ENCODE measurements at regions not wholly inside any gene's neighbourhood (a gene's known extent, or its start where the extent isn't known, plus 50 kb on each side); places are given as distances from the start of the nearest gene placed in this dataset.

DNA sequence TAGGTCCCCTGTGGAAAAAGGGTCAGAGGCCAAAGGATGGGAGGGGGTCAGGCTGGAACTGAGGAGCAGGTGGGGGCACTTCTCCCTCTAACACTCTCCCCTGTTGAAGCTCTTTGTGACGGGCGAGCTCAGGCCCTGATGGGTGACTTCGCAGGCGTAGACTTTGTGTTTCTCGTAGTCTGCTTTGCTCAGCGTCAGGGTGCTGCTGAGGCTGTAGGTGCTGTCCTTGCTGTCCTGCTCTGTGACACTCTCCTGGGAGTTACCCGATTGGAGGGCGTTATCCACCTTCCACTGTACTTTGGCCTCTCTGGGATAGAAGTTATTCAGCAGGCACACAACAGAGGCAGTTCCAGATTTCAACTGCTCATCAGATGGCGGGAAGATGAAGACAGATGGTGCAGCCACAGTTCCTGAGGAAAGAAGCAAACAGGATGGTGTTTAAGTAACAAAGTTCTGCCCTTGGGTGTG is 165.8 kb downstream of the RPIA start:
- no peak overlapping the region for H3K27ac ChIP-seq (ENCODE audit: low read depth, low read length)
- H3K4me1 ChIP-seq (ENCODE audit: control insufficient read depth in 5 of 5, insufficient read depth in 5 of 5, low read length in 5 of 5): peaks cover 0 to 7% (median 6%) of the 10 kb centered on the region in 5 donors
- no peaks in the 10 kb centered on the region for H3K9me3 ChIP-seq (ENCODE audit: control insufficient read depth in 5 of 5, low read length in 5 of 5)
- no peak overlapping the region for H3K4me3 ChIP-seq (ENCODE audit: low read depth in 1 of 5, low read length in 5 of 5)
- no peak overlapping the region for H3K9ac ChIP-seq (ENCODE audit: low read length in 5 of 5)
- H3K27me3 ChIP-seq (ENCODE audit: control insufficient read depth in 5 of 5, insufficient read depth in 4 of 5, low read length in 5 of 5): no peaks in the 10 kb centered on the region
- no peaks in the 10 kb centered on the region for H3K36me3 ChIP-seq (ENCODE audit: control insufficient read depth in 5 of 5, insufficient read depth in 5 of 5, low read length in 5 of 5)

DNA sequence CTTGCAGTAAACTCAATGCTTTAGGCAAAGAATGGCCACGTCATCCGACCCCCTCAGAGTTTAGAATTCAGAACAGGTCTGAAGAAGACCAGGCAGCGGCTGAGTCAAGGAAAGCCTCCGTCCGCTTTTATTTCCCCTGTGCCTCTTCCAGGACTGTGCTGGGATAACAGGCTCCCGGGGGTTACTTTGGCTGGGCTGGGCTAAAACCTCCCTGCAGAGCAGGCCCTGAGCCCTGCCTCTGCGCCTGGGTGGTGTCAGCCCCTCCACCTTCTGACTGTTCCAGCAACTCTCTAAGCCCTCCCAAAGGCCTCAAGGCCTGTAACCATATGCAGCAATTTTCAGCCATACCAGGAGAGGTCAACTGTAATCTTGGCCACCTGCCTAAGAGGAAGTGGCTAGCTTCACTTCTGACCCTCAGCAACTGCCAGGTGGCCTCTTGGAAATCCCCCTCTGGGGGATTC is 166.5 kb downstream of the RPIA start:
- Histone ChIP-seq H3K9me3 (ENCODE audit: control insufficient read depth in 5 of 5, low read length in 5 of 5) (no peaks in the 10 kb centered on the region), H3K36me3 (ENCODE audit: control insufficient read depth in 5 of 5, insufficient read depth in 5 of 5, low read length in 5 of 5) (no peaks in the 10 kb centered on the region), H3K27me3 (ENCODE audit: control insufficient read depth in 5 of 5, insufficient read depth in 4 of 5, low read length in 5 of 5) (no peaks in the 10 kb centered on the region), H3K4me1 (ENCODE audit: control insufficient read depth in 5 of 5, insufficient read depth in 5 of 5, low read length in 5 of 5) (peaks cover 0 to 7% (median 6%) of the 10 kb centered on the region in 5 donors), H3K27ac (ENCODE audit: low read depth, low read length) (no peak overlapping the region), H3K4me3 (ENCODE audit: low read depth in 1 of 5, low read length in 5 of 5) (no peak overlapping the region), H3K9ac (ENCODE audit: low read length in 5 of 5) (no peak overlapping the region)

DNA sequence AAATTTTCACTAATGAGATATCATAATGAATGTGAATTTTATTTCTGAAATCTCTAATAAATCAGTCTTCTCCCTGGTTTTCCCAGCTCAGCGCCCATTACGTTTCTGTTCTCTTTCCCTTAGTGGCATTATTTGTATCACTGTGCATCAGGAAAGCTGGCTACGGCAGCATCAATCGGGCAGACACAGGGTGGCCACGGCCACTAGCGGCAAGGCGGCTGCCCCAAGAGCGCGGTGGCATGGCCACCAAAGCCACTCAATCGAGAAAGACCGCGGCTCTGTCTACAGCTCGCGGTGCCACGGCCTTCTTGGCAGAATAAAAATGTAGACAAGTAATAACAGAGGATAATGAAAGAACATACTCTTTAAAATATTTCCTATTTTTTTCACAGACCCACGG is 168.0 kb downstream of the RPIA start:
- no peaks in the 10 kb centered on the region for H3K36me3 ChIP-seq (ENCODE audit: control insufficient read depth in 5 of 5, insufficient read depth in 5 of 5, low read length in 5 of 5)
- H3K27me3 ChIP-seq (ENCODE audit: control insufficient read depth in 5 of 5, insufficient read depth in 4 of 5, low read length in 5 of 5): peaks cover 0 to 3% (median 0%) of the 10 kb centered on the region in 5 donors
- no peak overlapping the region for H3K27ac ChIP-seq (ENCODE audit: low read depth, low read length)
- H3K4me3 ChIP-seq (ENCODE audit: low read depth in 1 of 5, low read length in 5 of 5): no peak overlapping the region
- H3K4me1 ChIP-seq (ENCODE audit: control insufficient read depth in 5 of 5, insufficient read depth in 5 of 5, low read length in 5 of 5): peaks cover 0 to 7% (median 6%) of the 10 kb centered on the region in 5 donors
- H3K9me3 ChIP-seq (ENCODE audit: control insufficient read depth in 5 of 5, low read length in 5 of 5): no peaks in the 10 kb centered on the region
- H3K9ac ChIP-seq (ENCODE audit: low read length in 5 of 5): no peak overlapping the region

DNA sequence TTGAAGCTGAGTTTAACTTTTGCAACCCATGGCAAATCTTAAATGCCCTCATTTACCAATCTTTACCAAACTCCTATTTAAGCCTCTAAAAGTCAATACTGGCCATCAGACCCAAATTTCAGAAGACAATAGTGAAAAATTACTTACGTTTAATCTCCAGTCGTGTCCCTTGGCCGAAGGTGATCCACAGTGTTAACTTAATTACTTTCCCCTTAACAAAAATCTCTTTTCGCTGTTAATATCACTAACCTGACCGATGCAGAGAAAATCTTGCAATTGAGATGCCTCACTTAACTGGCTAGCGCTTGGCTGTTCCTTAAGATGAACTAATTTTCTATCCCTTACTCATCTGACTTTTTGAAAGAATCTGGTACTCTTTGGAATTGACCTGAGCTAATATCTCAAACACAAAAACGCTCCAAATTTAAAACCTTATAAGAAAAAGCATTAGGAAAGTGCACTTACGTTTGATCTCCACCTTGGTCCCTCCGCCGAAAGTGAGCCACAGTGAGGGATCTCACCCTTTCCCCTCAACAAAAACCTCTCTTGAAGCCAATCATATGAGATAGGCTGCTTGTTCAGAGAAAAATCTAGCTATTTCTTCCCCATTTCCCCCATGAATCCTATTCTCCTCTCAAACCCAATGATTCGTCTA is 169.1 kb downstream of the RPIA start:
- no peaks in the 10 kb centered on the region for H3K36me3 ChIP-seq (ENCODE audit: control insufficient read depth in 5 of 5, insufficient read depth in 5 of 5, low read length in 5 of 5)
- peaks cover 0 to 7% (median 6%) of the 10 kb centered on the region in 5 donors for H3K4me1 ChIP-seq (ENCODE audit: control insufficient read depth in 5 of 5, insufficient read depth in 5 of 5, low read length in 5 of 5)
- H3K27me3 ChIP-seq (ENCODE audit: control insufficient read depth in 5 of 5, insufficient read depth in 4 of 5, low read length in 5 of 5): peaks cover 0 to 5% (median 2%) of the 10 kb centered on the region in 5 donors
- H3K9me3 ChIP-seq (ENCODE audit: control insufficient read depth in 5 of 5, low read length in 5 of 5): no peaks in the 10 kb centered on the region
- H3K4me3 ChIP-seq (ENCODE audit: low read depth in 1 of 5, low read length in 5 of 5): no peak overlapping the region
- H3K9ac ChIP-seq (ENCODE audit: low read length in 5 of 5): no peak overlapping the region
- H3K27ac ChIP-seq (ENCODE audit: low read depth, low read length): no peak overlapping the region

DNA sequence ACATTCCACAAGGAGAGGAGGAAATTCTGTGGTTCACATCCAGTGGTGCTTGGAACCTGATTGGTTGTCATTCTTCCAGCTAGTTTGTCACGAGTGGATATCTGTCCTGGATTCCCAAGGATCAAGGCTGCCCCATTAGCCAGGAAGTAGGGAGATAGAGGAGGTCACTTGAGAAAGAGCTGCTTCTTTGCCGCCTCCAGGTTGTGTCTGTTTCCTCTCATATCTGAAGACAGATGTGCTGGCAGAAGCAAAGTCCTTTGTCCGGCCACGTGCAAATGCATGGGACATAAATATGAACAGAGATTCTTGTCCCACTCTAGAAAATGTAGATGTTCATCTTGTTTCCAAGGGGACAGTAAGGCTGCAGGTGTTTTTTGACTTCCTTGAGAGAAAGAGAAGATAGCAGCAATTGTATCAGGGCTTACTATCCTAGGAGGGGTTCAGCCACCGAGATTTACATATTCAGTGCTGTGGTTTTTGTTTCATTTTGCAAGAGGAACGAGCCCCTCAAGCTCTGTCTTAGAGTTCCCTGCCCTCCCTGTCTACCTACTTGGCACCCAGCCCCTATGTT is 174.4 kb downstream of the RPIA start:
- peaks cover 0 to 3% (median 0%) of the 10 kb centered on the region in 5 donors for H3K4me1 ChIP-seq (ENCODE audit: control insufficient read depth in 5 of 5, insufficient read depth in 5 of 5, low read length in 5 of 5)
- peaks cover 0 to 14% (median 2%) of the 10 kb centered on the region in 5 donors for H3K27me3 ChIP-seq (ENCODE audit: control insufficient read depth in 5 of 5, insufficient read depth in 4 of 5, low read length in 5 of 5)
- H3K27ac ChIP-seq (ENCODE audit: low read depth, low read length): no peak overlapping the region
- H3K4me3 ChIP-seq (ENCODE audit: low read depth in 1 of 5, low read length in 5 of 5): no peak overlapping the region
- H3K9me3 ChIP-seq (ENCODE audit: control insufficient read depth in 5 of 5, low read length in 5 of 5): no peaks in the 10 kb centered on the region
- H3K36me3 ChIP-seq (ENCODE audit: control insufficient read depth in 5 of 5, insufficient read depth in 5 of 5, low read length in 5 of 5): no peaks in the 10 kb centered on the region
- H3K9ac ChIP-seq (ENCODE audit: low read length in 5 of 5): no peak overlapping the region

DNA sequence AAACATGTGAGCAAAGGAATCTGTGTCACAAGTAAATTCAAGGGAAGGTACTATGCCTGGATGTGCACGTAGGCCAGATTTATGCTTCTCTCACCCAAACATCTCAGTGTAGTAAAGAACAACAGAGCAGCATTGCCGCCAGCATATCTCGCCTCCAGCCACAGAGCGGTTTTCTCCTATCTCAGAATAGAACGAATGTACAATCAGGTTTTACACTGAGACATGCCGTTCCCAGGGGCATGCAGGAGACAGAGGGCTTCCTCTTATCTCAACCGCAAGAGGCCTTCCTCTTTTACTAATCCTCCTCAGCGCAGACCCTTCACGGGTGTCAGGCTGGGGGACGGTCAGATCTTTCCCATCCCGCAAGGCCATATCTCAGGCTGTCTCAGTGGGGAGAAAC is 175.3 kb downstream of the RPIA start:
- Histone ChIP-seq H3K27me3 (ENCODE audit: control insufficient read depth in 5 of 5, insufficient read depth in 4 of 5, low read length in 5 of 5) (peaks cover 0 to 14% (median 2%) of the 10 kb centered on the region in 5 donors), H3K9me3 (ENCODE audit: control insufficient read depth in 5 of 5, low read length in 5 of 5) (no peaks in the 10 kb centered on the region), H3K4me3 (ENCODE audit: low read depth in 1 of 5, low read length in 5 of 5) (no peak overlapping the region), H3K36me3 (ENCODE audit: control insufficient read depth in 5 of 5, insufficient read depth in 5 of 5, low read length in 5 of 5) (no peaks in the 10 kb centered on the region), H3K27ac (ENCODE audit: low read depth, low read length) (no peak overlapping the region), H3K4me1 (ENCODE audit: control insufficient read depth in 5 of 5, insufficient read depth in 5 of 5, low read length in 5 of 5) (peaks cover 0 to 3% (median 0%) of the 10 kb centered on the region in 5 donors), H3K9ac (ENCODE audit: low read length in 5 of 5) (no peak overlapping the region)

DNA sequence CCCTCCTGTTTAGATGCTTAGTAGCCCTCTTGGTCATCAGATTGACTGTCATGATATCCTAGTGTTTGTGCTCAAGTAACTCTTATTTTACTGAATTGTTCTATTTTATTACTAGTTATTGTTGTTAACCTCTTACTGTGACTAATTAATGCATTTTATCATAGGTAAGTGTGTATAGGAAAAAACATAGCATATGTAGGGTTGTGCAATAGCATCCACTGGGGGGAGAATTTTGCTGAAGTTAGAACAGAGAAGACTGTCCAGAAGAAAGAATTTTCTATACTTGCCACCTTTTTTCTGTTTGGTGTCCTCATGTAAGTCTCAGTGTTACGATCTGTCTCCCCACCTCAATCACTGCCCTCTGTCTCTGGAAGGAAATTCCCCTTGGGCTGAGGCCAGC is 177.4 kb downstream of the RPIA start:
- Histone ChIP-seq H3K9me3 (ENCODE audit: control insufficient read depth in 5 of 5, low read length in 5 of 5) (no peaks in the 10 kb centered on the region), H3K27me3 (ENCODE audit: control insufficient read depth in 5 of 5, insufficient read depth in 4 of 5, low read length in 5 of 5) (peaks cover 0 to 12% (median 0%) of the 10 kb centered on the region in 5 donors), H3K36me3 (ENCODE audit: control insufficient read depth in 5 of 5, insufficient read depth in 5 of 5, low read length in 5 of 5) (no peaks in the 10 kb centered on the region), H3K9ac (ENCODE audit: low read length in 5 of 5) (no peak overlapping the region), H3K4me3 (ENCODE audit: low read depth in 1 of 5, low read length in 5 of 5) (no peak overlapping the region), H3K27ac (ENCODE audit: low read depth, low read length) (no peak overlapping the region), H3K4me1 (ENCODE audit: control insufficient read depth in 5 of 5, insufficient read depth in 5 of 5, low read length in 5 of 5) (peaks cover 0 to 3% (median 0%) of the 10 kb centered on the region in 5 donors)

DNA sequence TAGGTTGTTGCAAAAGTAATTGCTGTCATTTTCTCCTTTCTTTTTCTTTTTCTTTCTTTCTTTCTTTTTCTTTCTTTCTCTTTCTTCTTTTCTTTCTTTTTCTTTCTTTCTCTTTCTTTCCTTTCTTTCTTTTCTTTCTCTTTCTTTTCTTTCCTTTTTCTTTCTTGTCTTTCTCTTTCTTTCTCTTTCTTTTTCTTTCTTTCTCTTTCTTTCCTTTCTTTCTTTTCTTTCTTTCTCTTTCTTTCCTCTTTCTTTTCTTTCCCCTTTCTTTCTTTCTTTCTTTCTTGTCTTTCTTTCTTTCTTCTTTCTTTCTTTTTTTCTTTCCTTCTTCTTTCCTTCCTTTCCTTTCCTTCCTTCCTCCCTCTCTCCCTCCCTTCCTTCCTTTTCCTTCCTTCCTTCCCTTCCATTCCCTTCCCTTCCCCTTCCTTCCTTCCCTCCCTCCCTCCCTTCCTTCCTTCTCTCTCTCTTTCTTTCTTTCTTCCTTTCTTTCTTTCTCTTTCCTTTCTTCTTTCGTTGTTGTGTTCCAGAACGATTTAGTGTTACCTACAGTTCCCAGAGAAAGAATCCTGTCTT is 178.9 kb downstream of the RPIA start:
- no peak overlapping the region for H3K4me3 ChIP-seq (ENCODE audit: low read depth in 1 of 5, low read length in 5 of 5)
- H3K27me3 ChIP-seq (ENCODE audit: control insufficient read depth in 5 of 5, insufficient read depth in 4 of 5, low read length in 5 of 5): peaks cover 0 to 8% (median 0%) of the 10 kb centered on the region in 5 donors
- no peaks in the 10 kb centered on the region for H3K9me3 ChIP-seq (ENCODE audit: control insufficient read depth in 5 of 5, low read length in 5 of 5)
- H3K36me3 ChIP-seq (ENCODE audit: control insufficient read depth in 5 of 5, insufficient read depth in 5 of 5, low read length in 5 of 5): no peaks in the 10 kb centered on the region
- peaks cover 0 to 3% (median 0%) of the 10 kb centered on the region in 5 donors for H3K4me1 ChIP-seq (ENCODE audit: control insufficient read depth in 5 of 5, insufficient read depth in 5 of 5, low read length in 5 of 5)
- H3K9ac ChIP-seq (ENCODE audit: low read length in 5 of 5): no peak overlapping the region
- H3K27ac ChIP-seq (ENCODE audit: low read depth, low read length): no peak overlapping the region

DNA sequence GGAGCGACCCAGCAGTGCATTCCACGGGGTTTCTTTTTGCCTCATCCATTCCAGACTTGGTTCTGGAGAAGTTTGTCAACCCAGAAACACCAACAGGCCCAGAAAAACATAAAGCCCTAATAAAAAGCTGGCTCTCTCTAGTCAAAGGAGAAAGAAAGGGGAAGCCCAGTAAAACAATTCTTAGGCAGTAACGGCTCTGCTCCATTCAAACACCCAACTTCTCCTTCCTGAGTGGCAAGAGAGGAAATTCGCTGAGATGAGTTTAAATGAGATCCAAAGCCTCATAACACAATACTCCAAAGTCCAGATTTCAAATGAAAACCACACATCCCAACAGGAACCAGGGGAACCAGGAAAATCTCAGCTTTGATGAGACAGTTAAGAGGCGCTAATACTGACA is 179.9 kb downstream of the RPIA start:
- no peaks in the 10 kb centered on the region for H3K36me3 ChIP-seq (ENCODE audit: control insufficient read depth in 5 of 5, insufficient read depth in 5 of 5, low read length in 5 of 5)

DNA sequence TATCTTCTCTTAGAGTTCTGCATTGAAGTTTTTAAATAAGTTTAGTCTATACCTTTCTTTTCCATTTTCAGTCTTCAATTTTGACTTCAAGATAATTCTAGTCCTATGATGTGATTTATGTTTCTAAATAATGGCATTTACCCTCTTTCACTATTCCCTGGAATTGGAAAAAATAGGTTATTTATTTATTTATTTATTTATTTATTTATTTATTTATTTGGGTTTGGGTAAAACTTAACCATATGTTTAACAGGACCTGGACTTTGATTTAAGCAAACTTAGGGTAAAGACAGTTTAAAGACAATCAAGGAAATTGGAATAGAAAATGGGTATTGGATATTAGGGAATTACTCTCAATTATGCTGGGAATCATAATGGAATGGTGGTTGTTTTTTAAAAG is 182.1 kb downstream of the RPIA start:
- H3K27me3 ChIP-seq (ENCODE audit: control insufficient read depth in 5 of 5, insufficient read depth in 4 of 5, low read length in 5 of 5): no peaks in the 10 kb centered on the region
- no peaks in the 10 kb centered on the region for H3K9me3 ChIP-seq (ENCODE audit: control insufficient read depth in 5 of 5, low read length in 5 of 5)
- H3K4me3 ChIP-seq (ENCODE audit: low read depth in 1 of 5, low read length in 5 of 5): no peak overlapping the region
- no peak overlapping the region for H3K27ac ChIP-seq (ENCODE audit: low read depth, low read length)
- no peaks in the 10 kb centered on the region for H3K36me3 ChIP-seq (ENCODE audit: control insufficient read depth in 5 of 5, insufficient read depth in 5 of 5, low read length in 5 of 5)
- no peaks in the 10 kb centered on the region for H3K4me1 ChIP-seq (ENCODE audit: control insufficient read depth in 5 of 5, insufficient read depth in 5 of 5, low read length in 5 of 5)
- H3K9ac ChIP-seq (ENCODE audit: low read length in 5 of 5): no peak overlapping the region

More for the DNA sequence above, 179.9 kb downstream of the RPIA start:
- H3K27ac ChIP-seq (ENCODE audit: low read depth, low read length): no peak overlapping the region
- H3K9me3 ChIP-seq (ENCODE audit: control insufficient read depth in 5 of 5, low read length in 5 of 5): no peaks in the 10 kb centered on the region
- peaks cover 0 to 4% (median 0%) of the 10 kb centered on the region in 5 donors for H3K27me3 ChIP-seq (ENCODE audit: control insufficient read depth in 5 of 5, insufficient read depth in 4 of 5, low read length in 5 of 5)
- H3K9ac ChIP-seq (ENCODE audit: low read length in 5 of 5): no peak overlapping the region
- H3K4me1 ChIP-seq (ENCODE audit: control insufficient read depth in 5 of 5, insufficient read depth in 5 of 5, low read length in 5 of 5): no peaks in the 10 kb centered on the region
- no peak overlapping the region for H3K4me3 ChIP-seq (ENCODE audit: low read depth in 1 of 5, low read length in 5 of 5)
